ENCODE measurements at regions not wholly inside any gene's neighbourhood (a gene's known extent, or its start where the extent isn't known, plus 50 kb on each side); places are given as distances from the start of the nearest gene placed in this dataset.

DNA sequence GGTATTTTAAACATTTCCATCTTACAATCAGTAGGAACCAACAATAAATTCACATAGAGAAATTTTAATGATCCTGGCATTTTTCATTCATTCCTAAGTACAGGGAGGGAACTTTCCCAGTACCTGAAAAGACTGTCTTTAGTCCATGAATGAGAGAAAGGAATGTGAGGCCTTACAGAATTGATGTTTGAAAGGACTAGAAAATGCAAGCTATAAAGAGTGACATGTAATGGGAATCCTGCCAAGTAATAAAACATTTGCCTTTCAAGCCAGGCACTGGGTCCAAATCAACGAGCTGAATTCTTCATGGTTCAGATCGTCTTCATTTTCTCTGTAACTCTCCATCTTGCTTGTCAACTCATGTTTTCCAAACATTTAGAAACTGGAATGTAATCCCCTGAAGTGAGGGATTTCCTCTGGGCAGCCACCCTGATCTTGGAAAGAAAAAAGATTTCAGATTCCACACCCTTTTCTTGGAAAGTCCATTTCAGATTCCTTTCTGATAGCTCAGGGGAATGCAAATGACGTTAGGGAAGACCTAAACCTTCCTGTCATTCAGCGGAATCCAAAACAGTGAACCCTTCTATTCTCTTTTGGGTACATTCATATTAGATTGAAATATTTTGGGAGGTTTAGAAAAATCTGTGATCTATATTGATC lies 315.8 kb downstream of the SH3GL2 start:
- no peak for DNase-seq

DNA sequence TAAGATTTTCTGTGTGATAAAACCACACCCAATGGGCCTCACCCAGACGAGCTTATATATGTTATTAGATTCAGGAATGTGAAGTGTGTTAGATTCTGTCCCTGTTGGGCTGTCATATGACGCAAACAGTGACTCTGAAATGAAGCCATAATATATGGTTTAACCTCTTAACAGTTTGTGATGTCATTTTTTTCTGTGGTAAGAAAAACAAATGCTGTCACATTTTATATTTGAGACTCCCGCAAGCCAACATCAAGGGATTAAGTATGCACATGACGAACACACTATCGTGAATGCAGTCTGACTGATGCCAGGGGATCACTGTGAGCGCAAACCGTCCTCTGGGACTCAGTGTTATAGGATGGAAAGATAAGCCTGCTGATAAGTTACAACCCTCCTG lies 321.7 kb downstream of the SH3GL2 start:
- DNase-seq: no peak

DNA sequence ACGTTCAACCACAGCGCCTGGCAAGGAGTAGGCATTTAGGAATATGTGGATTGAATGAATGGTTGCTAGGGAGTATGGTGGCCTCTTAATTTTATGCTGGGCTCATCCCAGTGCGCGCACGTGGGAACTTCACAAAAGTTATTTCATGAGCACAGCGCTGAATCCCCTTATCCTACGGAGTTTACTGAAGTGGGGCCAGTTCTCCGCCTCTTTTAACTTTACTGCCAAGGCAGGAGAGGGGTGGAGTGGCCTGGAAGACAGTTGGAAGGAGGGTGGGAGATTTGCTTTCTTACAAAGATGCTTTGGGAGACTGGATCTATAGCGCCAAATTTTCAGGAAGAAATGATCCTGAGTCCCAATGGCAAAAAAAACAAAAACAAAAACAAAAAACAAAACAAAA lies 326.5 kb downstream of the SH3GL2 start:
- no peak for DNase-seq

DNA sequence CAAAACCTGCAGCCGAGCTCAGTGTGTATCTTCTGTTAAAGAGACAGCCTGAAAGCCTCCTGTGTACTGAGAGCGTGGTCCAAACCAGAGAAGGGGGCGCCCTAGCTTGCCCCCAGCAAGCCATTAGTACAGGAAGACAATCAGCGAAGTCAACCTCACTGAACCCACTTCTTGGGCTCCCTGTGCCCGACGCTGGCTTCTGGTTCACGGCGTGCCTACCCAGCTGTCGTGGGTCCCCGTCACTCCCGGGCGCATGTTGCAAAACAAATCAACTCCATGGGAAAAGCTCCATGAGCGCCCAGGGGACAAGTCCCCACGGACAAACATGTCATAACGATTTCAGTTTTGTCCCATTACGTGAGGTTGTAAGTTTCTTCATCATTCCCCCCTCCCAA lies 326.9 kb downstream of the SH3GL2 start:
- DNase-seq: no peak

DNA sequence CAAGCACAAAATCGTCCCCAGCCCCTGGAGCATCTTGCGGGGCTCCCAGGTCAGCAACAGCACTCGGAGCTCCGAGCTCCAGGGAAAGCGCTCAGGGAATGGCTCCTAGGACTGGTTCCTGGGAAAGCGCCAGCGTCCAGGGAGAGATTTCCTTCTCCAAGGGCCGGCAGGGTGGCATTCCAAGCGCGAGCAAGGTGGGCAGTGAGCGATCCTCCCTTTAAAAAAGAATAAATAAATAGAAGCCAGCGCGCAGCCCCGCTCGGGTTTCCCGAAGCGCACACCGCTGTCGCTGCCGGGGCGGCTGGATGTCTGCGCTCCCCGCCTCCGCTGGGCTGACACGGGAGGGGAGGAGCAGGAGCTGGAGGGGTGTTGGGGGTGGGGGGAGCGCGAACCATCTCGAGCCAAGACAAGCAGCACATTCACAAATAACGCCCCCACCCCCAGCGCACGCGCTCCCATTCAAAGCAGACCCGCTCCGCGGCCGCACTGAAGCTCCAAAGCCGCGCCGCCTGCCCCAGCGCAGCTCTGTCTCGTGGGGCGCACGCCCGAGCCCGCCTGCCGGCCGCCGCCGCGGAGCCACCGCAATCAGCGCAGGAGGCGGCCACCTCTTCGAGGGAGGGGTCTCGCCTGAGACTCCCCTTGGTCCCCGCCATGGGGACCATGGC lies 327.4 kb downstream of the SH3GL2 start:
- DNase-seq: no peak

DNA sequence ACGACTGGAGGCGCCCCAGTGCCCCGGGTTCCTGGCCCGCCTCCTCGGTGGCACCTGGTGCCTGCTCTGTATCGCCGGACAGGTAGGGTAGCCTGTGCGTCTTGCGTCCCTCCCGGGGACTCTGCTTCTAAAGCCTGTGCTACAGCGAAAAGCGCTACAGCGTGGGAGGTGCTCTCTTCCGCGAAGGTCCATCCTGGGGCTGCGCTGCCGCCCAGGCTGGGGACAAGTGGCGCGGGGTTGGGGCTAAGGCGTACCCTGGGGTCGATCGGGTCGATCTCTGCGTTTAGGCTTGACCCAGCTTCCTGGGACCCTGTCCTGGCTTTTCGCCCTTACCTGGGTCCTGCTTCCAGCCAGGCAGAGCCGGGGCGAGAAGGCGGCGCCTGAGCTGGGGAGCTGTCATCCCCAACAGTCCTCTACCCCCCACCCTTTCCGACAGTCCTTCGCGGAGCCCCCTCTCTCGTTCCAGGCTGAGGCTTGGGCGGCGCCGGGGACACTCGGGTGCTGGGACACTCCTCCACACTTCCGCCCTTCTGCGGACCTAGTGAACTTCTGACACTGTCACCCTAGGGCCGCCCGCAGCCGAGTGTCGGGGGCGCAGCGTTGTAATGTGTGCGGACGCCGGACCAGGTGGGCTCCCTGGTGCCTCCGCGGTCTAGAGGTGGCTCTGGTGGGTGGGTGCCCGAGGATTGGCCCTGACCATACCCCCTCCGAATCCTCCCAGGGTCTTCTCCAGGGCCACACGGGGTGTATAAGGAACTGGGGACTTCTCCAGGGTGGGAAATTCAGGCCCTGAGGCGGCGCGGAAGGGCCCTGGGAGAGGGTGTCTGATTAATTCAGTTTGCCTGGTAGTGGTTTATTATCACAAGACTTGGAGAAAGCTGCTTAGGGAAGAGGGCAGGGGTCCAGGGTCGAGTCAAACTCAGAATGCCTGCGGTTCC lies 328.2 kb downstream of the SH3GL2 start:
- no peak for DNase-seq

DNA sequence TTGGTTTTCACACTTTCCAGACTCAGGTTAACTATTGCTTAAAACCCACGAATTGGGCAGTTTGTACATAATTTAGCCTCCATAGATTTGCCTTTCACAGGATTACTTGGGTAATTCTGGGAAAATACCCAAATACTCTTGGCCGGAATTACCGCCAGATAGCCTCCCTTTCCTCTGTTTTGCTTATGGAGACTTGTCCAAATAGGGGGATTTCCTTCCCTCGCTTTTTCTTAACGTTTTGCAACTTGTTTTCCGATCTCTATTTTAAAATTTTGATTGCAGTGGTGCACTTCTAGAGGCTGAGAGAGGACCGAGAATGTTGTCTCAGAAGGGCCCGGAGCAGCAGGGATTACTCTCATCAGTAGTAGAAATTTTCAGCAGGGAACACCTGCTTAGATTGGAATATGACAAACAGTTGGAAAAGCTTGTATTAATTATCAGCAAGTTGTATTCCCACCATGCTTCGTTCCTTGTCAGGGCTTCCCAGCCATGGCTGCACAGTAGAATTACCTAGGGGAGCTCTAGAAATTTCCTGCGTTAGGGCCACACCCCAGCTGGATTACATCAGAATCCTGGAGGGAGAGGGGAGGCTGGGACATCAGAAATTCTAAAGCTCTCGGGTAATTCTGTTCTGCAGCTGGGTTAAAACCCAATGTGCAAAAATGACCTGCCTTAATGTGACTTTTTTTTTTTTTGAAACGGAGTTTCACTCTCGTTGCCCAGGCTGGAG lies 329.1 kb downstream of the SH3GL2 start:
- DNase-seq: no peak

DNA sequence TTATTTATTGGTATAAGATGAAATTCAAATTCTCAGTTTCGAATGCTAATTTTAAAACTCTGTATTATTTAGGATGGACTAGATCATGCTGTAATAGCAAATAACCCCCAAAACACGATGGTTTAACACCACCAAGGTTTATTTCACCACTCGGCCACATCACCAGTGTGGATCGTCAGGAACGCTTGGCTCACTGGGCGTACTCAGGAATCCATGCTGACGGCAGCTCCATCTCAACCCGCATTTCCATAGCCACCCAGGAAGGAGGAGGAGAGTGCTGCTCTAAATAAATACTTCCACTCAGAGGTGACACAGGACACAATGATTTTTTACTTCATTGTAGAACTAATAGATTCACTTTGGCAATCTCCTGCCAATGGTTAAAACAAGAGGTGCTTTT lies 347.4 kb downstream of the SH3GL2 start:
- no peak for DNase-seq

DNA sequence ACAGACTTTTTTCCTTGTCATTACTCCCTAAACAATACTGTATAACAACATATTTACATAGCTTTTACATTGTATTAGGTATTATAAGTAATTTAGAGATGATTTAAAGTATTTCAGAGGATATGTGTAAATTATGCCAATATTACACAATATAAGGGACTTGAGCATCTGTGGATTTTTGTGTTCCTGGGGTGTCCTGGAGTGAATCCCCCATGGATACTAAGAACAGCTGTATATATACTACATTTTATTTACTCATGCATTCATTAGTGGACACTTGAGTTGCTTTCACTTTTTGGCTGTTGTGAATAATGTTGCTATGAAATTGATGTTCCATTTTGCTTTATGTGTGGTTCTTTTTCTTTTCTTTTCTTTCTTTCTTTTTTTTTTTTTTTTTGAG lies 348.8 kb downstream of the SH3GL2 start:
- DNase-seq: no peak

DNA sequence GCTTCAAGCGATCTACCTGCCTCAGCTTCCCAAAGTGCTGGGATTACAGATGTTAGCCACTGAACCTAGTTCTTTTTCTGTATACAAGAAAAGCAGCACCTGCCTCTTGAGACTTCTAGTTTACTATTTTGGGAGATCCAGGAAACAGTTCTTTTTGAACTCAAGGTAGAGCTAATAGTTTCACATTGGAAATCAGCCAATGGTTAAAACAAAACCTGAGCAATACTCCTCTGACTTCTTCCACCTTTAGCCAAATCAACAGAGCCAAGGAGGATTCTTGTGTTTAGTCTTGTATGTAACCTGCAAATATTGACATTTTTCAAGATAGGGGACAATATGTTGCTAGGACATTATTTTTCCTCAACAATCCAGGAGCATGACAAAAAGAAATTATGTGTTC lies 349.4 kb downstream of the SH3GL2 start:
- no peak for DNase-seq

DNA sequence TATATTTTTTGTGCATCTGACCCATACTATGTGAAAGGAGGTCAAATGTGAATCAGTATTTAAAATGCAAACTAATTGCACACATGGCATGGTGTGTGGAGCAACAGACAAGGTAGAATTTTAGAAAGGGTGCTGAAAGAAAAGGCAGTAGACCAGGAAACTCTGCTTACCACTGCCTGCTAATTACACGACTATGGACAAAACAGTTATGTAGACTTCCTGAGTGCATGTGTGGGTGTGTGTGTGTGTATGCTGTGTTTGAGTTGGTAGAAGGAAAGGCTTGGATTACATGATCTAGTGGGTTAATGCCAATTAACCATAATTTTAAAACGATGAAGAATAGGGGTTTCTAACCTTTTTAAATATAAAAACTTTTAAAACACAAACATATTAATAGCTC lies 349.9 kb downstream of the SH3GL2 start:
- no peak for DNase-seq

DNA sequence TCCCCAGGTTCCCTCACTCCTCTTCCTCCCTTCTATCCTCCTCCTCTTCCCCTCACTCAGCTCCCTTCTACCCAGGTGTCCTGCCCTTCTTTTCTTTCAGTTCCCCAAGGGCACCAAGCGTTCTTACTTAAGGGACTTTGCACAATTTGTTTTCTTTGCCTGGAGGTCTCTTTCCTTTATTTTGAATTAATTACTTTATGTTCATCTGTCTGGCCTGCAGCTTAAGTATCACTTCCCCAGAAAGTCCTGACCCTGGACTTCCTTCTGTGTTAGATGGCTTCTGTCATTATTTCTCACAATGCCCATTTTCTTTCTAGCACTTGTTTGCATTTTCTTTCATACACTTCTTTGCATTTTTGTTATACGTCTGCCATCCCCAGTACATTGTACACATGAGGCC lies 350.6 kb downstream of the SH3GL2 start:
- DNase-seq: no peak

DNA sequence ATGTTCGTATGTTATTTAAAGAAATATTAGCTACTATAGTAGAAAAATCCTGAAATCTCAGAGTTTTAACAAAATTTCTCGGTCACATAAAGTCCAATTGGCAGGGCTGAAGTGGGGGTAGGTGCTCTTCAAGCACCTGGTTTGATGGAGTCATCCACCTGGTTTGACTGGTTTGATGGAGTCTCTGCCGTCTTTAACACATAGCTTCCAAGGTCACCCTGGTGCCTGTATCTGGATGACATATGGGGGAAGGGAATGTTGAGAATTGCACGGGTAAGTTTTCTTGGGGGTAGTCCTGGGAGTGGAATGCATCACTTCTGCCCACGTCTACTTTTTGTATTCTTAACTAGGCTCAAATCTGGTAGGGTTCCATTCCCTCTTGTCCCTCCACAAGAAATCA lies 351.2 kb downstream of the SH3GL2 start:
- no peak for DNase-seq

DNA sequence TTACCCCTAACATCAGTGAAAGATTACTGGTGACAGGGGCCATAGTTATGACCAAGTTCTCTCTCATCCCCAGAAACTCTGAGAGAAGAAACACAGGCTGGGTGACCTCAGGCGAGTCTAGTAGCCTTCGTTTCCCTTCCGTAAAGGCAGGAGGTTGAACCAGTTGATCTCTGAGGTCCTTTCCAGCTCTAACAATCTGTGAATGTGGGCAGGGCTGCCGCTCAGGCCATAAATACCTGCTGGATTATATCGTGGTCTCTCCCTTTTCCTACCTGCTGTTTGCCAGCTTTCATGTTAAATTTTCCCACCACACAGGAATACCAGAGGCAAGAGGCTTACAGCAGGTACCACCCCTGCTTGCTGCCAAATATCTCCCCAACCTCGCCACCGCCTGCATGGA lies 357.5 kb downstream of the SH3GL2 start:
- DNase-seq: no peak

DNA sequence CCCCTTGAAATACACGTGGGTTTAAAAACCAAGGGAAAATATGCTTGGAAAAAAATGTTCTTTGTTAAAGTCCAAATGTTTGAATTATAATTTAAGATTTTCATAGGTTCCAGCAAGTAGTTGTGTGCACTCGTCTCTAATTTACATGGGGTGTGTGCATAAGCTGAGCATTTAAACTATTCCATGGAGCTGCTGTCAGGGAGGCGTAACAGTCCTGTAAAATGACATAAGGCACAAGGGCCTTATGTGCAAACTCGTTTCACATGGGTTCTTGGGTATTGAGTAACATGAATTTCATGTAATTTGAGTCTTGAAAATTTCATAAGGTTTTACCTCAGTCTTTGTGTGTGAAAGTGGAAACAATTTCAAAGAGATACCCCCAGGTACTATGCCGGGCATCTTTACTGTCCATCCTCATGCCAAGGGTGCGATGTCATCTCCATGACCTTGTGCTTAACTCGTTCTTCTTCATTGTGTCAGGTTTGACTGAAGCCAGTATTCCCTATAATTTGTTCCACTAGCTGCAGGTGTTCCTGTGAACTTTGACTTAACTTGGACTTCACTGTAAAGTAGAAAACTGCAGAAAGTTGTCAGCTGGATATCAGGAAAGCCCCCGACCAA lies 359.3 kb downstream of the SH3GL2 start:
- DNase-seq: no peak

DNA sequence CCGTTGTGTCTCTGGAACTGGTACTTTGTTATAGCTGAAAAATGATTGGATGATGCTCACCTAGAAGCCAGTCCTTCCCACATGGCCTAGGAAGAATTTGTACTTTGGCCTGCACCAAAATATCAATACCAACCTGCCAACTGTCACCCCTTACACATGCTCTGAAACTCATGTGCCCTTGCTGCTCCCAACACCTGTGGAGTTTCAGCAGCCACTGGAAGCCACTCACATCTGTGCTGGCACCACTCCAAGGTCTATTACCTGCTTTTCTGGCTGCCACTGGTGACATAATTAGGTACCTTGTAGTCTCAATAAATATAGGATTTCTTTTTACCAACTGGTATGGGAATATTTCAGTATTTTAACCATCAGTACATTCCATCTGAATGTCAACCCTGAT lies 363.6 kb downstream of the SH3GL2 start:
- DNase-seq: no peak

DNA sequence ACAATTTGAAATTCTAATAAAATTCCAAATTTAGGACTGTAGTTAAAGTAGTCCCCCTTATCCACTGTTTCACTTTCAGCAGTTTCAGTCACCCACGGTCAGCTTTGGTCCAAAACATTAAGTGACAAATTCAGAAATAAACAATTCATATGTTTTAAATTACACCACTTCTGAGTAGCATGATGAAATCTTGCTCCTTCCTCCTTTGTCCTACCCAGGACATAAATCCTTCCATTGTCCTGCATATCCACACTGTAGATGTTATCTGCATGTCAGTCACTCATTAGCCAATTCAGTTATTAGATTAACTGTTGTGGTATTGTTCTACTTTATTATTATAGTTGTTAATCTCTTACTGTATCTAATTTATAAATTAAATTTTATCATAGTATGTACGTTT lies 376.5 kb downstream of the SH3GL2 start:
- DNase-seq: no peak

DNA sequence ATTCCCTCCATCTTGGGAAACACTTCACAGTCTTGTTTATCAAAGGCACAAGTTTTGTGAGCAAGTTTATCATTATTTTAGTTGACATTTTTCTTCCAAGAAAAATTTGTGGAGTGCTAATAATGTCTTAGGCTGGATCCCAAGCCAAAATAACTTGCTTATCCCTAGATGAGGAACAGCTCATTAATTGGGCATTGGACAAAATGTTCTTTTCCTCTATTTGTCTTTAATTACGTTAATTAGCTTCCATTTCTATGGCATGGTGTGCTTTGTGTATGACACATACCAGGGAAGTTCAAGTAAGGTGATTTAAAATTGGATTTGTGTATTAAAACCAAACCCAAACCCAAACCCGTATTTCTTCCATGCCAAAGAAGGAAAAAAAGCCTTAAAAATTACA lies 379.5 kb downstream of the SH3GL2 start:
- DNase-seq: no peak

DNA sequence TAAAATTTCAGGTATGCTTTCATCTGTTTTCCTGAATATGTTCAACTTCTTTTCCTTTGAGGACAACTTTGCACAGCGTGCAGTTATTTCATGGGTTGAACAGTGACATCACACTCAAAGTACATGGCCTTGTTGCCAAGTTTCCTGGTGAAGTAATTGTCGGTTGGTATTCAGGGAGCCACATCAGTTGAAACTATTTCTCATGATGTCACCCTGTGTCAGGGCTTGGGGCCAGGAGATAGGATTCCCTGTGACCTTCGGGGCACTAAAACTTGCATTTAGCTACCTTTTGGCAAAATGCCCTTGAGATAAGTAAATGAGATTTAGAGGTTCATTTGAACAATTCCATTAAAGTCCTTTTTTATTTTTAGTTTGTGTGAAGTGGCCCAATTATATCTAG lies 383.9 kb downstream of the SH3GL2 start:
- DNase-seq: no peak

DNA sequence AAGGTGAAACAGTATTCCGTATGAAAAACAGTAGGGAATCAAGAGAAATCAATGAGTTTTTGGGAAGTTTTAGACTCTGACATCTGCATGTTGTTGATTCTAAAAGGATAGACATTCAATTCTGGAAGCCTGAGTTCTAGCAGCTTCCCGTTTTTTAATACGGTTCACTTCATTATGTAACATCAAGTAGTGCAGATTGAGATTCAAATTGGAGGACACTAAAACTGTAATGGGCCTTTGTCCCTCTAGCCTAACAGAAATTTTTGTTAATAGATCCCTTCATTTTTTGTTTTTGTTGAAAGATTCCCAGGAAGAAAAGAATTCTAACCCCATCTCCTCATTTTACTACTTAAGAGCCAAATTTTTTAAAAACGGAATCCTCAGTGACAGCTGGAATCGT lies 384.6 kb downstream of the SH3GL2 start:
- no peak for DNase-seq

DNA sequence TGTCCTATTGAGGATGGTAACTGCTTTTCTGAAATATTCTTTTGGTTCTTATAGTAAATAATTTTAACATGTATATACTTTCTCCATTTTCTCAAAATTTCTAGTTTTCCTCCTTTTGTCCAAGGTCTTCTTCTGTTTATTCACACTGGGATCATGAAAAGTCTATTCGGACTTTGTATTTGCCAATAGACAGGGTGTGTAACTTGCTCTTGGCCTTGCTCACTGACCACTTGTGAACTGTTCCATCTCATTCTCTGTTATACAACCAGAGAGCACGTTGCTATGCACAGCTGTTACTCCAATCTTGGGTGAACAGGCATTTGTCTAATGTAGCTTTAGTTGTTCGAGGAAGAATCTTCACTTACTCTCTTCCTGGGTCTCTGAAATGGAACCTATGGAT lies 388.9 kb downstream of the SH3GL2 start:
- DNase-seq: no peak

DNA sequence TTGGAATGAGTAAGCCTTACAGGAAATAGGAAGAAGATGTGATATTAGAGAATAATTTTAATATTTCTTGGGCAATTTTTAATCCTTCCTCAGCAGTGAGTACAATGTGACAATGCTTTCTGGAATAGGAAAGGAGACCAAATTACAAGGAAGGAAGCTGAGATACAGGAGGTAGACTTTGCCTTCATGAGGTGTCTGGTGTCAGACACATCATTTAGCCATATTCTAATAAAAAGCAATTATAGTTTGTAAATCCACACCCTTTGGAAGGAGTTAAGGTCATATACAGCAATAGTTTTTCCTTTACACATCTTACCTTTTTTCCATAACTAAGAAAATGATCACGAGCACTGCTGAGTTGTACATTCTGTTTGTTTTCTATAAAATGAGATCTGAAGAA lies 390.4 kb downstream of the SH3GL2 start:
- DNase-seq: no peak

DNA sequence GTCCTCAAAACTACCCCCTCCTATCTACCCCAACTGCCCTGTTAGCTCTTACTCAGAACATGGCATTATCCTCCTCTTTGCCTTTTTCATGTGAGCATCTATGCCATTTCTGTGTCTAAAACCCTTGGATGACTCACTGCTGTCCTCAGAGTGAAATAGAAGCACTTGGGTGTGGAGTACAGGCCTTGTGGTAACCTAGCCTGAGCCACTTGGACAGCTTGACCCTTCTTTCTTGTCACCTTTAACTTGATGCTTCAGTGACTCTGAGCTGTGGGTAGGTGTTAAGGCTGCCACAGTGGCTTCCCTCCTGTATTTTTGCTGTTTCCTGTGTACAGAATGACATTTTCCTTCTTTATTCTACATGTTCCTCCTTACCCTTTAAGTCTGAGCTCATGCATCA lies 391.4 kb downstream of the SH3GL2 start:
- DNase-seq: no peak
